ENCODE measurements at regions not wholly inside any gene's neighbourhood (a gene's known extent, or its start where the extent isn't known, plus 50 kb on each side); places are given as distances from the start of the nearest gene placed in this dataset.

DNA sequence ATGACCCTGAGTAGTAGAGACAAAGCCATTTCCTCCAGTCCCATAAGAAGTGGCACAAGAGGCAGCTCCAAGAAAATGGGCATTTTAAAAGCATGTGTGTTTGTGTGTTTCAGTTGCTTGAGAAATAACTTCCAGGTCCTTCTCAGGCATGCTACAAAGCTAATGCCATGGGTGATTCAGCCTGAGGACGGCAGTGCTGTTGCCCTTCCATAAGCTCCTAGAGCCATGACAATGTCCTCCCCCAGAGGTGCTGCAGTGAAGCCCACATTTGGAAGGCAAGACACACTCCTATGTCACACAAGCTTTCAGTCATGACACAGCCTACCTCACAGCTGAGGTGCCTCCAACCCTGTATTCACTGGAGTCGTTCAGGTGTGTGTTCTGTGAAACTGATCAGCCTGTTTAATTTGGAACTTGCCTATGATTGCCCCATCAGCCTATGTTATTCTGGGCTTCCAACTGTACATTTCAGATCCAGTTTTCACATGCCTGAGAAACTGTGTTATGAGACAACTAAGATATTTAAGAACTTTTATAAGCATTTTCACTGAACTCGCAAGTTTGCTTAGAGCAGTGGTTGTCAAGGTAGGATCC, 213.6 kb downstream of the FOXO1 start:
- Mint-ChIP-seq H3K9me3 (ENCODE audit: unreplicated experiment) (peaks cover 17% of the 10 kb centered on the region), H3K27ac (ENCODE audit: unreplicated experiment) (no peak overlapping the region), H3K27me3 (ENCODE audit: insufficient read depth, unreplicated experiment) (no peaks in the 10 kb centered on the region), H3K4me3 (ENCODE audit: unreplicated experiment) (no peak overlapping the region), H3K4me1 (ENCODE audit: low read depth, unreplicated experiment) (no peaks in the 10 kb centered on the region), H3K36me3 (ENCODE audit: insufficient read depth, unreplicated experiment) (no peaks in the 10 kb centered on the region)
- DNase-seq = no peak
- ChIA-PET CTCF (no interaction called here), POLR2A (no interaction called here)
- no TSS peak for BruUV-seq (replicated peaks)
- intact Hi-C loops (cut with micrococcal nuclease; ENCODE audit: unreplicated experiment) = no loop called here
- Histone ChIP-seq H3K27me3 (replicated peaks; ENCODE audit: control insufficient read depth, insufficient read depth, low read length) (no peaks in the 10 kb centered on the region), H3K36me3 (ENCODE audit: control insufficient read depth, insufficient read depth, low read length) (no peaks in the 10 kb centered on the region), H3K9me3 (no peaks in the 10 kb centered on the region), H3K4me1 (0 out of 2 replicates have a peak, but pooled peaks cover 6% of the 10 kb centered on the region), H3K4me3 (ENCODE audit: low read depth, low read length) (no peak overlapping the region)
- TF ChIP-seq, protein P1, sequence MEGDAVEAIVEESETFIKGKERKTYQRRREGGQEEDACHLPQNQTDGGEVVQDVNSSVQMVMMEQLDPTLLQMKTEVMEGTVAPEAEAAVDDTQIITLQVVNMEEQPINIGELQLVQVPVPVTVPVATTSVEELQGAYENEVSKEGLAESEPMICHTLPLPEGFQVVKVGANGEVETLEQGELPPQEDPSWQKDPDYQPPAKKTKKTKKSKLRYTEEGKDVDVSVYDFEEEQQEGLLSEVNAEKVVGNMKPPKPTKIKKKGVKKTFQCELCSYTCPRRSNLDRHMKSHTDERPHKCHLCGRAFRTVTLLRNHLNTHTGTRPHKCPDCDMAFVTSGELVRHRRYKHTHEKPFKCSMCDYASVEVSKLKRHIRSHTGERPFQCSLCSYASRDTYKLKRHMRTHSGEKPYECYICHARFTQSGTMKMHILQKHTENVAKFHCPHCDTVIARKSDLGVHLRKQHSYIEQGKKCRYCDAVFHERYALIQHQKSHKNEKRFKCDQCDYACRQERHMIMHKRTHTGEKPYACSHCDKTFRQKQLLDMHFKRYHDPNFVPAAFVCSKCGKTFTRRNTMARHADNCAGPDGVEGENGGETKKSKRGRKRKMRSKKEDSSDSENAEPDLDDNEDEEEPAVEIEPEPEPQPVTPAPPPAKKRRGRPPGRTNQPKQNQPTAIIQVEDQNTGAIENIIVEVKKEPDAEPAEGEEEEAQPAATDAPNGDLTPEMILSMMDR (IDR thresholded peaks at IDR 0.05; ENCODE audit: insufficient read depth in 1 of 2, low read depth in 1 of 2, low read length in 1 of 2, severe bottlenecking in 1 of 2, unreplicated experiment in 1 of 2) = no peak

DNA sequence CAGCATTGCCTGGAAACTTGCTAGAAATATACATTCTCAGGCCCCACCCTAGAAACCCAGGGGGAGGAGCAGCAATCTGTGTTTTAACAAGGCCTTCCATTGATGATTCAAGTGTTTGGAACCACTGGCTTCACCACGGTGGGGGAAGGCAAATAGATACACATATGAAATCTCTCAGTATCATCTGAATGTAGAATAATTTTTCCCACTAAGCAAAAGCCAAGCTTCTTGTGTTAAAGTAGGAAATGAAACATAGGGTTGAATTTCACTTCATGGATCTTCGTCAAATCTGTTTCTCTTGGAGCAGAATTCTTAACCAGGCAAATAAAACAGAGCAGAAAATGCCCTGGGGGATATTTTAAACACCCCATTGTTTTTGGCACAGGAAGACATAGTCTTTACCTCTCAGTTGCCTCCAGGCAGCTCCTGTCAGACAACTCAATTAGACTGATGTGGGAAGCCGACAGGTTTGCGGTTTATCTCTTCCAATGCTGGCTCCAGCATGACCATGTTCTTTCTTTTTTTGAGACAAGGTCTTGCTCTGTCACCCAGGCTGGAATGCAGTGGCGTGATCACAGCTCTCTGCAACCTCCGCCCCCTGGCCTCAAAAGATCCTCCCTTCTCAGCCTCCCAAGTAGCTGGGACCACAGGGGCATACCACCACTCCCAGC, 213.0 kb downstream of the FOXO1 start:
- no peak overlapping the region for H3K4me3 Mint-ChIP-seq (ENCODE audit: unreplicated experiment)
- Histone ChIP-seq H3K36me3 (ENCODE audit: control insufficient read depth, insufficient read depth, low read length) (no peaks in the 10 kb centered on the region), H3K9me3 (no peaks in the 10 kb centered on the region), H3K4me1 (0 out of 2 replicates have a peak, but pooled peaks cover 6% of the 10 kb centered on the region), H3K27me3 (replicated peaks; ENCODE audit: control insufficient read depth, insufficient read depth, low read length) (no peaks in the 10 kb centered on the region), H3K4me3 (ENCODE audit: low read depth, low read length) (no peak overlapping the region)
- H3K4me1 Mint-ChIP-seq (ENCODE audit: low read depth, unreplicated experiment) = no peaks in the 10 kb centered on the region
- H3K36me3 Mint-ChIP-seq (ENCODE audit: insufficient read depth, unreplicated experiment) = no peaks in the 10 kb centered on the region
- DNase-seq = no peak
- TF ChIP-seq, protein P1 (IDR thresholded peaks at IDR 0.05; ENCODE audit: insufficient read depth in 1 of 2, low read depth in 1 of 2, low read length in 1 of 2, severe bottlenecking in 1 of 2, unreplicated experiment in 1 of 2) = no peak
- CTCF ChIA-PET = no interaction called here
- BruUV-seq (replicated peaks) = no TSS peak
- no peak overlapping the region for H3K27ac Mint-ChIP-seq (ENCODE audit: unreplicated experiment)
- H3K9me3 Mint-ChIP-seq (ENCODE audit: unreplicated experiment) = peaks cover 16% of the 10 kb centered on the region
- intact Hi-C loops (cut with micrococcal nuclease; ENCODE audit: unreplicated experiment) = no loop called here
- H3K27me3 Mint-ChIP-seq (ENCODE audit: insufficient read depth, unreplicated experiment) = no peaks in the 10 kb centered on the region
- POLR2A ChIA-PET = no interaction called here

DNA sequence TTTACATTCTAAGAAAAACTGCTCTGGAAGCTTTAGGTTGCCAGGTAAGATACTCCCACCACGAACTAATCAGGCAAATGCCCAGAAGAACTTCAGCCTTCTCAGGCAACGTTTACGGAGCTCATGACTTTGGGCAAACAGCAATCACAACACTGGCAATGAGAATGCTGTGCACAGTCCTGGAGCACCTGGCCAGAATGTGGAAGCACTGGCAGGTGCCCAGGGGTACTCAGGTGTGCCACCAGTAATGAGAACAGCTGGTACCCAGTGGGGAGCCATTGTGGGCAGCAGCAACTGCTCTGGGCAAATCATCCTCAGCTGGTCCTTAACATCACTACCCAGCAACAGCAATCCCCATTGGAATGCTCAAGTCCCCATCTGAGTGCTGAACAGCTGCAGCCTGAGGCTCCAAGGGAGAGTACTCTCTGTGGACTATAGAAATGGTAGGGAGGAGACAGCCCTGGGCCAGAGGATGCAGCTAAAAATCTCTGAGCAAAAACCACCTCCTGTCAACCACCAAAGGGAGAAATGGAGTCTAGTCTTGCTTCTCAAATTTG, 210.0 kb downstream of the FOXO1 start:
- intact Hi-C loops (cut with micrococcal nuclease; ENCODE audit: unreplicated experiment) = no loop called here

More for the DNA sequence above, 210.0 kb downstream of the FOXO1 start:
- Mint-ChIP-seq H3K9me3 (ENCODE audit: unreplicated experiment) (no peaks in the 10 kb centered on the region), H3K4me3 (ENCODE audit: unreplicated experiment) (no peak overlapping the region), H3K4me1 (ENCODE audit: low read depth, unreplicated experiment) (no peaks in the 10 kb centered on the region), H3K36me3 (ENCODE audit: insufficient read depth, unreplicated experiment) (no peaks in the 10 kb centered on the region), H3K27me3 (ENCODE audit: insufficient read depth, unreplicated experiment) (no peaks in the 10 kb centered on the region), H3K27ac (ENCODE audit: unreplicated experiment) (no peak overlapping the region)
- H3K4me3 ChIP-seq (ENCODE audit: low read depth, low read length) = no peak overlapping the region
- TF ChIP-seq, protein P1 (IDR thresholded peaks at IDR 0.05; ENCODE audit: insufficient read depth in 1 of 2, low read depth in 1 of 2, low read length in 1 of 2, severe bottlenecking in 1 of 2, unreplicated experiment in 1 of 2) = no peak
- no peaks in the 10 kb centered on the region for H3K36me3 ChIP-seq (ENCODE audit: control insufficient read depth, insufficient read depth, low read length)
- 0 out of 2 replicates have a peak, but pooled peaks cover 6% of the 10 kb centered on the region for H3K4me1 ChIP-seq
- H3K9me3 ChIP-seq = no peaks in the 10 kb centered on the region
- CTCF ChIA-PET = no interaction called here
- BruUV-seq (replicated peaks) = no TSS peak
- no peaks in the 10 kb centered on the region for H3K27me3 ChIP-seq (replicated peaks; ENCODE audit: control insufficient read depth, insufficient read depth, low read length)
- no peak for DNase-seq
- POLR2A ChIA-PET = no interaction called here

Measured in Caco-2 (cell line).